GM21529 (cell line): ENCODE measurements at regions not wholly inside any gene's neighbourhood (a gene's known extent, or its start where the extent isn't known, plus 50 kb on each side); places are given as distances from the start of the nearest gene placed in this dataset.
"Not testable (repeated sequence)": the region's sequence is repeated elsewhere in the genome, so short reads cannot be mapped to it uniquely, and the experiment has no call there.

Experiments
- ATAC-seq: cut with Tn5 transposase; IDR thresholded peaks from one replicate; pipeline ENCODE4 v1.9.1; 2021; ENCODE audit not compliant: unreplicated experiment

- peak; percentile 91 for ATAC-seq
These were observed 59.1 kb downstream of the ZNF467 start for GRCh38 chr7:149714081-149714909.

- ATAC-seq, result no peak
These were observed 59.7 kb downstream of the ZNF467 start for GRCh38 chr7:149713731-149714068.

- no peak for ATAC-seq
These were observed 60.2 kb downstream of the ZNF467 start for GRCh38 chr7:149713061-149713730.

GRCh38 chr7:149708026-149708425, 65.4 kb downstream of the ZNF467 start:
- ATAC-seq, result no peak

- no peak for ATAC-seq
These were observed 65.9 kb downstream of the ZNF467 start for GRCh38 chr7:149707448-149707886.

GRCh38 chr7:149706398-149706797, 67.0 kb downstream of the ZNF467 start:
- no peak for ATAC-seq

- ATAC-seq, result no peak
These were observed 68.9 kb downstream of the ZNF467 start for GRCh38 chr7:149704507-149704906.

- ATAC-seq, result no peak
These were observed 70.2 kb downstream of the ZNF467 start for GRCh38 chr7:149703044-149703650.

GRCh38 chr7:149701495-149702240, 71.7 kb downstream of the ZNF467 start:
- no peak for ATAC-seq

- ATAC-seq, result not testable (repeated sequence)
These were observed 75.6 kb downstream of the ZNF467 start for GRCh38 chr7:149697767-149698166.

GRCh38 chr7:149696280-149696679, 77.1 kb downstream of the ZNF467 start:
- ATAC-seq, result no peak

- no peak for ATAC-seq
These were observed 80.8 kb downstream of the ZNF467 start for GRCh38 chr7:149692557-149692982.

GRCh38 chr7:149692056-149692455, 81.3 kb downstream of the ZNF467 start:
- ATAC-seq, result no peak

GRCh38 chr7:149690688-149691446, 82.5 kb downstream of the ZNF467 start:
- ATAC-seq, result no peak

- no peak for ATAC-seq
These were observed 84.1 kb downstream of the ZNF467 start for GRCh38 chr7:149689291-149689721.

GRCh38 chr7:149688836-149689235, 84.6 kb downstream of the ZNF467 start:
- ATAC-seq, result no peak

GRCh38 chr7:149687820-149688219, 85.6 kb downstream of the ZNF467 start:
- not testable (repeated sequence) for ATAC-seq

- ATAC-seq, result no peak
These were observed 86.9 kb downstream of the ZNF467 start for GRCh38 chr7:149686449-149686848.

GRCh38 chr7:149686011-149686410, 87.4 kb downstream of the ZNF467 start:
- ATAC-seq, result no peak

- ATAC-seq, result no peak
These were observed 87.9 kb downstream of the ZNF467 start for GRCh38 chr7:149685455-149685854.
